ENCODE measurements at regions not wholly inside any gene's neighbourhood (a gene's known extent, or its start where the extent isn't known, plus 50 kb on each side); places are given as distances from the start of the nearest gene placed in this dataset.

- no peak for DNase-seq
Observed at GRCh38 chr1:39109644-39110043, 83.5 kb downstream of the NDUFS5 start.

- no peak for DNase-seq
Observed at GRCh38 chr1:39110325-39110851, 84.2 kb downstream of the NDUFS5 start.

GRCh38 chr1:39110882-39111281 lies 84.7 kb downstream of the NDUFS5 start:
- DNase-seq, result no peak

DNA sequence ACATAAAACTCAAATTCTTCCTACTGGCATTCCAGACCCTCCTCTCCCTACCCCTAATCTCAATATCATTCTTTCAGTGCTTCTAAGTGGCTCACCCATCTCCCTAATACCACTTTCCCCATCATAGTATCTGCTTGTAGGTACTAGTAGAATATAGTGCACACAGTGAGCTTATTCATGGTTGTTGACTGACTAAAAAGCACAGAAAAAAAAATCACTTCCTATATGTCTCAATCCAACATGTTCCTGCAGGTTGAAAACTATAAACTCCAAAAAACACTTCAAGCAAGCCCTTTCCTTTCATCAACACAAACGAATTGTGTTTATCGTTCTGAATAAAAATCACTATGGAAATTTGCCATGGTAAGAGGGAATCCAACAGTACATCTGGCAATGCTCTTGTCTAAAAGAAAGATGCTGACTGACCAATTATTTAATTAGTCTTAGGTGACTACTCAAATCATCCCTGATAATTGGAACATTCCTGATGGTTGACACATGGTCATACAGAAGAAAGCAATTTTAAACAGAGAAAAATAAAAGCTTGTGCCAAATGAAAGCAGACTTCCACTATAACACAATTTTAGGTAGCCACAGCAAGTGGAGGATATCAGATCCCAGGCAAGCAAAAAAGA lies 87.1 kb downstream of the NDUFS5 start:
- no peak for DNase-seq

DNA sequence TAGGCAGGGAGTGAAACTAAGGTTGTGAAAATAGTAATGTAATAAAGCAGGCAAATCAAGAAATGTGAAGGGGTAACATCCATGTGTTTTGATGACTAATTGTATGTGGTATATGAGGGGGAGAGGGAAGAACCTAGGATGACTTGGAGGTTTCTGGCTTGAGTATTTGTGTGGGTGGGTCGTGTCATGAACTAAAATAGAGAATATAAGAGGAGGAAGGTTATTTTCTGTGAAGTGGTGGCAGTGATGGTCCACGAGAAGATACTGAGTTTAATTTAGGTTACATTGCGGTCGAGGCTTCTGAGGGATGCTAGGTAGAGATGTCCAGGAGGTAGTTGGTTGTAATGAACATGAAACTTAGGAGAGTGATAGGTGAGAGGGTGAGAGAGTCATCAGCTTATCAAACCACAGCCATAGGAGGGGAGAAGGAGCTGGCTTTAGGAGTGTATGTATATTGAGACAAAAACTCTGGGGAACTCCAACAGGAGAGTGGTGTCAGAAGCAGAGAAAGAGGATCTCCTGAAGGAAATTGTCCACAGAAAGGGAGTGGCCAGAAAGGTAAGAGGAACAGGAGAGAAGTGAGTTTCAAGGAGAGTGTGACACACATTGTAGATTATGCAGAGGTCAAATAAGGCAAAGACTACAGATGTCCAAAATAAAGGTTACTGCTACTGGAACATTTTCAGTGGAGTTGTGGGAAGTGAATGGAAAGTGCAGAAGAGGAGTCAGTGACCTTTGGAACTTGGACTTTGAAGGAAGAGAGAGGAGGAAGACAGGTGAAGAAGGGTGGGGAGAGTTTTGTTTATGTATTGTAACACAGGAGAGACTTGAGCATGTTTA lies 89.0 kb upstream of the MACF1 start:
- DNase-seq, result no peak

DNA sequence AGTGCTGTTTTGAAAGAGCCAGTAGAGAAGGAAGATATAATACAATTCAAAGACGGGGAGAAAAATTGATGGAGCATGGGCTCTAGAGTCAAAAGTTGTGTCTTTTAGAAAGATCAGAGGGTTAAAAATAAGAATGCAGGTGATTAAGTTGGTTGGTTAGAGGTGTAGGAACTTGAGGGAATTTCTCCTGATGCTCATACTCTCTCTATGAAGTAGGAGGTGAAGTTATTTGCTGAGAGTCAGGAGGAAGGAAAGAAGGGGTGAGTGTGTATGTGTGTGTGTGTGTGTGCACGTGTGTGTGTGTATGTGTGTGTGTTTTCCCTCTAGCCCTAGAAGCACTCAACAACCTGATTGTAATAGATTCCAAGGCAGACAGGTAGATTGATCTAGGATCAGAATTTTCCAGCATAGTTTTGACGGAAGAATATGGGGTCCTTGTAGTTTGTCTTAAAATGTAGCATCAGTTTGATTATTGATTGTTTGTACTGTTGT lies 88.3 kb upstream of the MACF1 start:
- DNase-seq, result no peak

GRCh38 chr1:39116860-39117728 lies 87.4 kb upstream of the MACF1 start:
- DNase-seq, result no peak

DNA sequence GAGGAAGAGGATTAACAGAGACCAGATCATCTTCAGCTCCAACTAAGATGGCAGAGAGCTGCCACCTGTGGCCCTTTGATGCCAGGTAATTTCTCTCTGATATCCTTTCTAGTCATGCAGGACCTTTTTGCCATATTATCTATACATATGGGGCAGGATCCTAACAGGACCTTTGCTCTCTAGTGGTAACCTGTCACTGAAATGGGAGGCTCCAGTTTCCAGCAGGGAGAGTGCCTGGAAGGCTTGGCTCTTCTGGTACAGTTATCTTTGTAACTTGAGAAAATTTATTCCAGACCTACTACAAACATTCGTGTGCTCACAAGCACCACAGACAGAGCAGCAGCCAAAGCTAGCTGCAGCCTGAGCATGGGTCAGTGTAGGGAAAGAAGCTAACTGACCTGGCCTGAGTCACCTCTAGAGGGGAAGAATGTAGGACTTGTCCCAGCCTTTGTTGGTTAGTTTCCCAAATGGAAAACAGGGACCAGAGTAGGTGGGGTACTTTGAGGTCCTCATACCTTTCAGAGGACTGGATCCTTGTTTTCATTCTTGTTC lies 86.5 kb upstream of the MACF1 start:
- DNase-seq, result no peak

DNA sequence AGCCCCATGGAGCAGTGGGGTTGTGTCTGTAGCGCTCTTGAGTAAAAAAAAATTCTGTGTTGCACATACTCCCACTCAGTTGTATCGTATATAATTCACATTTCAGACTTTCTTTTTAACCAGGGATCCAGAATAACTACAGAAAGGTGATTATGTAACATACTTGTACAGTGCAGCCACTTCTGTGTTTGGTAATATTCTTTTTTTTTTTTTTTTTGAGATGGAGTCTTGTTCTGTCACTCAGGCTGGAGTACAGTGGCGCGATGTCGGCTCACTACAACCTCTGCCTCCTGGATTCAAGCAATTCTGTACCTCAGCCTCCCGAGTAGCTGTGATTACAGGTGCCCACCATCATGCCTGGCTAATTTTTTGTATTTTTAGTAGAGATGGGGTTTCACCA lies 82.4 kb upstream of the MACF1 start:
- DNase-seq, result no peak

DNA sequence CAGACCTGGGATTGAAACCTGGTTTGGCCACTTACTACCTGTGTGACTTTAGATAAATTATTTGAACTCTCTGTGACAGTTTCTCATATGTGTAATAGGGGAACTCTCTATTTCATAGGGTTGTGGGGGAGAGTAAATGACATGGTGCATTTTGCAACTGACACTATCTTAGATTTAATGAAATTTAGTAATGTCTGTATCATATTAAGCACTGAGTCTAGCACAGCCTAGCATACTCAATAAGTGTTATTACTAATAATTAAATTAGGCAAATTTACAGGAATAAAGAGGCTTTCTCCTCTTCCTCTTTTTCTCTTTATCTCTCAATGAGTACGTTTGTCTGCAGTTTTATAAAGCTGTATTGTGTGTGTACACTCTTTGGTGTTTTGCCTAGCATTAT lies 80.2 kb upstream of the MACF1 start:
- DNase-seq, result no peak

DNA sequence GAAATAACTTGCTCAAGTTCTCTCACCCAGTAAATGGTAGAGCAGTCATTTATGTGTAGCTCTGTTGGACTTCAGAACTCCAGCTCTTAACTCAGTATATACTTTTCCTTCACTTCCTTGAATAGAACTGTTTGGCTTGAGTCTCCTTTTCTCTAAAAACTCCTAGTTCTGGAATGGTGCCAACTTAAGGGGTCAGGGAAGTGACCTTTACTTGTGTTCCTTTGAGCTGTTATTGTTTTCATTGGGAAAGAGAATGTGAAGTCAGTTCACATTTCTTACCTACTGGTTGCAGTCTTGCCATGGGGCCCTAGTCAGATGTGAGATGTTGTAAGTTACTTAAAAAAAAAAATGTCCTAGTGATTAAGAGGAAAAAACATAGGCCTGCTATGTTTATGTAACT lies 77.0 kb upstream of the MACF1 start:
- no peak for DNase-seq

DNA sequence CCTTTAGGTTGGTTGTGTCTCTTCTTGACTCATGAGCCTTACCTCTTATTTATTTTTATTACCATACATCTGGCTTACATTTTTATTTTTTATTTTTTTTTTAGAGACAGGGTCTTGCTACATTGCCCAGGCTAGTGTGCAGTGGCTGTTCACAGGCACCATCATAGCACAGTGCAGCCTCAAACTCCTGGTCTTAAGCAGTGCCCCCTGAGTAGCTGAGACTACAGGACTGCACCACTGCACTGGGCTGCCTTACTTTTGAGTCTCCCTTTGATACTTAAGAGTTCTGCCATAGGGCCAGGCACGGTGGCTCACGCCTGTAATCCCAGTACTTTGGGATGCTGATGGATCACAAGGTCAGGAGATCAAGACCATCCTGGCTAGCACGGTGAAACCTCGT lies 76.4 kb upstream of the MACF1 start:
- no peak for DNase-seq

GRCh38 chr1:39128959-39129358 lies 75.5 kb upstream of the MACF1 start:
- no peak for DNase-seq

DNA sequence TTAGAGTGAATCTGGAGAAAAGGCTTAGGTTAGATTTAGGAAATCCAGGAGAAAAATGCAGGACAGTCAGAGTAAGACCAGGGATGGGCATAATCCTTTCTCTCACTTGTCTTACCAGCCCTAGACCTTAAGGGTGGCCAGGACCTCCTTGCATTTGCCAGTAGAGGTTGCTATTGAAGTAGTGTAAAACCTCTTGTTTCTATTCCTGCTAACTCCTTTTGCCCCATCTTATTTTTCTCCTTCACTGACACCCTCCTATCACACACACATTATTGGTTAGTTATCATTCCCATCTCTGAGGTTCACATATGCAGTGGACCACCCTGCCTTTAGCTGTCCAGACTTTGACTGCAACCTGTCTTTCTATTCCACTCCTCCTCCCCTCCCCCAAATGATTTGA lies 75.0 kb upstream of the MACF1 start:
- no peak for DNase-seq

DNA sequence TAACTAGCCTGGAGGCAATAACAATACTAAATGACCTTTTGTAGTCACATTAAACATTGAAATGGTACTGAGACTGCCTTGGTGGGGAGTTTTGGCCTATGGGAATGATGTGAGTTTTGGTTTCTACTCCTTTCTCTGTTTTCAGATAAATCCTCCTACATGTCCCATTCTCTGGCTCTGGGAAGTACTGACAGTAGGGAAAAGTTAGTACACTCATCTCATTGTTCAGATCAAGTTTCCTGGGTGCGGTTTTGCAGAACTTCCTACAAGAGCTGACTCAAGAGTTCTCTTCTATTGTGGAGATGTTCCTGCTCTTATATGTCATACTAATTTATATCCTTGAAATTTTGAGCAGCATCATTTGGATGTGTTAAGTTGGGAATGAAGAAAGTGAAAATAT lies 74.2 kb upstream of the MACF1 start:
- DNase-seq, result no peak

GRCh38 chr1:39131940-39132339 lies 72.6 kb upstream of the MACF1 start:
- DNase-seq, result no peak

- no peak for DNase-seq
Observed at GRCh38 chr1:39132505-39133339, 71.8 kb upstream of the MACF1 start.

DNA sequence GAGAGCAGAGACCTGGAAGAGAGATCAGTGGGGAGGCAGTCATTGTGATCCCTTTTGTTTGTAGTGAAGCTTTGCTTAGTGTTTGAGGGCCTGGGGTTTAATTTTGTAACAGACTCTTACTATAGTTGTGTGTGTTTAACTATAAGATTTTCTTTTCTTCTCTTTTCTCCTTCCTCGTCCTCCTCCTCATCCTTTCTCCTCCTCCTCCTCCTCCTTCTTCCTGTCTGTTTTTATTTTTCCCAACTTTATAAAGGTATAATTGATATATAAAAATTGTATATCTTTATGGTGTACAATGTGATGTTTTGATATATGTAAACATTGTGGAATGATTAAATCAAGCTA lies 71.2 kb upstream of the MACF1 start:
- DNase-seq, result no peak

DNA sequence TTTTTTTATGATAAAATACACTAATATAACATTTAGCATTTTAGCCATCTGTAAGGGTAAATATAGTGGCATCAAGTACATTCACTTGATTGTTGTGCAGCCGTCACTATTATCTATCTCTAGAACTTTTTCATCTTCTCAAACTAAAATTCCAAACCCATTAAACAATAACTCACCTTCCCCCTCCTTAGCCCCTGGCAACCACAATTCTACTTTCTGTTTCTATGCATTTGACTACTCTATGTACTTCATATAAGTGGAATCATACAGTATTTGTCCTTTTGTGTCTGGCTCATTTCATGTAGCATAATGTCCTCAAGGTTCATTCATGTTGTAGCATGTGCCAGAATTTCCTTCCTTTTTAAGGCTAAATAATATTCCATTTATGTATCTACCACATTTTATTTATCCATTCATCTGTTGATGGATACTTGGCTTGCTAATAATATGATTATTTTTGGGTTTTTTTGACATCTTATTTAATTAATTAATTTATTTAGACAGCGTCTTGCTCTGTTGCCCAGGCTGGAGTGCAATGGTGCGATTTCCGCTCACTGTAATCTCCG lies 69.6 kb upstream of the MACF1 start:
- no peak for DNase-seq

DNA sequence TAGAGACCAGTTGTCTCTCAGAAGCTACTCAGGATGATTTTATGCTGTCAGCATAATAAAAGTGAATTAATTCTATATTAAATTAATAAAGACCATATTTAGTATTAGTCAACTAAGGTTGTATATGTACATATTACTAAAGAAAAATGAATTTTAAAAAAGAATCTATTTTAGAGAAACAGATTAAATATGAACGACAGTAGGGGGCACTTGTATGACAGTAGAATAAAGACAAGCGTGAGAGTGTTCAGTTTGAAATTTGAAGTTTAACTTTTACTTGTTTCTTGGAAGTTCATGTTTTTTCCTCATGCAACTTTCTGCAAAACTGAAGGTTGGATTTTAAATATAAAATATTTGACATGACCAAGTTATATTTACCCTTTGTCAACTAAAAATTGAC lies 67.9 kb upstream of the MACF1 start:
- DNase-seq, result no peak

- DNase-seq, result no peak
Observed at GRCh38 chr1:39139723-39140360, 64.7 kb upstream of the MACF1 start.

Measured in cerebellar nuclear complex (tissue), 1 donor.